Neural progenitor cell (in vitro differentiated cells): ENCODE measurements at regions not wholly inside any gene's neighbourhood (a gene's known extent, or its start where the extent isn't known, plus 50 kb on each side); places are given as distances from the start of the nearest gene placed in this dataset.

Experiments used
- DNase-seq: peaks from one replicate; pipeline ENCODE4 v3.0.0-alpha.2; 2016; ENCODE audit warnings: low spot score
- H2AFZ ChIP-seq: fragments of 200-600 bp; sonication (generic); replicated peaks from 2 replicates; pipeline ENCODE4 v1.6.1; 2016; ENCODE audit warnings: antibody characterized with exemption
- H3F3A ChIP-seq: fragments of 200-600 bp; sonication (generic); 2 replicates; pipeline ENCODE4 v1.6.1; 2016; ENCODE audit warnings: antibody characterized with exemption, low read depth
- H3K27ac ChIP-seq: fragments of 200-600 bp; sonication (generic); 2 replicates; pipeline ENCODE4 v1.5.1; 2016; ENCODE audit warnings: mild to moderate bottlenecking
- H3K27me3 ChIP-seq: fragments of 200-600 bp; sonication (generic); 2 replicates; pipeline ENCODE4 v1.6.1; 2016; ENCODE audit warnings: mild to moderate bottlenecking, moderate library complexity
- H3K36me3 ChIP-seq: fragments of 200-600 bp; sonication (generic); 2 replicates; pipeline ENCODE4 v1.5.1; 2016
- H3K4me1 ChIP-seq: fragments of 200-600 bp; sonication (generic); 2 replicates; pipeline ENCODE4 v1.6.1; 2016; ENCODE audit warnings: mixed run types
- H3K4me2 ChIP-seq: fragments of 200-600 bp; sonication (generic); 2 replicates; pipeline ENCODE4 v1.6.1; 2016
- H3K4me3 ChIP-seq: fragments of 200-600 bp; sonication (generic); 2 replicates; pipeline ENCODE4 v1.5.1; 2016
- H3K79me2 ChIP-seq: fragments of 200-600 bp; sonication (generic); 2 replicates; pipeline ENCODE4 v1.6.1; 2016; ENCODE audit warnings: low read depth
- H3K9ac ChIP-seq: fragments of 200-600 bp; sonication (generic); 2 replicates; pipeline ENCODE4 v1.6.1; 2016
- H3K9me3 ChIP-seq: fragments of 200-600 bp; sonication (generic); 2 replicates; pipeline ENCODE4 v1.5.1; 2016; ENCODE audit warnings: low read depth
- H4K20me1 ChIP-seq: fragments of 200-600 bp; sonication (generic); 2 replicates; pipeline ENCODE4 v1.6.1; 2016; ENCODE audit warnings: low read depth
- H3K27ac Mint-ChIP-seq: 3 replicates; pipeline ENCODE4 v1.8.0; 2021; ENCODE audit warnings: mixed read lengths
- H3K27me3 Mint-ChIP-seq: 2 replicates; pipeline ENCODE4 v1.8.0; 2022; ENCODE audit warnings: low read depth, mild to moderate bottlenecking, inconsistent platforms, moderate library complexity, mixed read lengths; ENCODE audit not compliant: insufficient read depth
- H3K36me3 Mint-ChIP-seq: 3 replicates; pipeline ENCODE4 v1.8.0; 2021; ENCODE audit warnings: mixed read lengths
- H3K4me1 Mint-ChIP-seq: 3 replicates; pipeline ENCODE4 v1.8.0; 2021; ENCODE audit warnings: mixed read lengths
- H3K4me3 Mint-ChIP-seq: 3 replicates; pipeline ENCODE4 v1.8.0; 2021; ENCODE audit warnings: mild to moderate bottlenecking, moderate library complexity, mixed read lengths
- H3K9me3 Mint-ChIP-seq: 3 replicates; pipeline ENCODE4 v1.8.0; 2020; ENCODE audit warnings: mixed read lengths
- CTCF ChIP-seq: fragments of 200-600 bp; sonication (generic); IDR thresholded peaks from 2 replicates; pipeline ENCODE4 v1.5.1; 2017; ENCODE audit warnings: antibody characterized with exemption, mild to moderate bottlenecking
- EZH2 ChIP-seq: fragments of 200-600 bp; sonication (generic); IDR thresholded peaks from 2 replicates; pipeline ENCODE4 v1.6.1; 2017; ENCODE audit warnings: antibody characterized with exemption, mild to moderate bottlenecking, moderate library complexity
- EZH2phosphoT487 ChIP-seq: fragments of 200-600 bp; sonication (generic); IDR thresholded peaks from 2 replicates; pipeline ENCODE4 v1.6.1; 2017; ENCODE audit warnings: antibody characterized with exemption

GRCh38 chr7:70937424-70937823 lies 194.5 kb upstream of the GALNT17 start:
- no peak overlapping the region for H3K27ac ChIP-seq
- Mint-ChIP-seq H3K27ac (no peak overlapping the region), H3K4me1 (no peaks in the 10 kb centered on the region), H3K9me3 (peaks cover 5% of the 10 kb centered on the region), H3K27me3 (peaks cover 2% of the 10 kb centered on the region), H3K4me3 (no peak overlapping the region), H3K36me3 (no peaks in the 10 kb centered on the region)
- H3K9me3 ChIP-seq, result no peaks in the 10 kb centered on the region
- DNase-seq, result no peak
- no peak overlapping the region for H3K9ac ChIP-seq
- no peaks in the 10 kb centered on the region for H3F3A ChIP-seq
- peaks cover 9% of the 10 kb centered on the region for H3K4me1 ChIP-seq
- no peak overlapping the region for H3K4me2 ChIP-seq
- H2AFZ ChIP-seq, result no peak overlapping the region
- H3K36me3 ChIP-seq, result no peaks in the 10 kb centered on the region
- H4K20me1 ChIP-seq, result no peaks in the 10 kb centered on the region
- TF ChIP-seq EZH2, result no peak
- TF ChIP-seq CTCF, result no peak
- TF ChIP-seq EZH2phosphoT487, result no peak
- no peaks in the 10 kb centered on the region for H3K79me2 ChIP-seq
- H3K4me3 ChIP-seq, result no peak overlapping the region
- no peaks in the 10 kb centered on the region for H3K27me3 ChIP-seq

- H3K4me3 ChIP-seq, result no peak overlapping the region
- no peaks in the 10 kb centered on the region for H3F3A ChIP-seq
- peaks cover 5% of the 10 kb centered on the region for H3K4me1 ChIP-seq
- no peak for TF ChIP-seq EZH2phosphoT487
- no peak for TF ChIP-seq CTCF
- no peak for TF ChIP-seq EZH2
- H3K4me2 ChIP-seq, result no peak overlapping the region
- no peak overlapping the region for H3K27ac ChIP-seq
- H3K9me3 ChIP-seq, result no peaks in the 10 kb centered on the region
- Mint-ChIP-seq H3K36me3 (no peaks in the 10 kb centered on the region), H3K9me3 (peaks cover 5% of the 10 kb centered on the region), H3K27me3 (peaks cover 2% of the 10 kb centered on the region), H3K4me3 (no peak overlapping the region), H3K4me1 (no peaks in the 10 kb centered on the region), H3K27ac (no peak overlapping the region)
- H3K27me3 ChIP-seq, result no peaks in the 10 kb centered on the region
- no peak for DNase-seq
- H3K36me3 ChIP-seq, result no peaks in the 10 kb centered on the region
- H3K9ac ChIP-seq, result no peak overlapping the region
- H2AFZ ChIP-seq, result no peak overlapping the region
- no peaks in the 10 kb centered on the region for H4K20me1 ChIP-seq
- no peaks in the 10 kb centered on the region for H3K79me2 ChIP-seq
Observed at GRCh38 chr7:70940597-70940996, 191.3 kb upstream of the GALNT17 start.

- Mint-ChIP-seq H3K27ac (no peak overlapping the region), H3K4me3 (no peak overlapping the region), H3K4me1 (no peaks in the 10 kb centered on the region), H3K27me3 (peaks cover 2% of the 10 kb centered on the region), H3K9me3 (peaks cover 2% of the 10 kb centered on the region), H3K36me3 (no peaks in the 10 kb centered on the region)
- Histone ChIP-seq H3K36me3 (no peaks in the 10 kb centered on the region), H3F3A (no peaks in the 10 kb centered on the region), H3K9me3 (no peaks in the 10 kb centered on the region), H3K9ac (no peak overlapping the region), H3K4me2 (no peak overlapping the region), H3K4me3 (no peak overlapping the region), H3K79me2 (no peaks in the 10 kb centered on the region), H4K20me1 (no peaks in the 10 kb centered on the region), H3K27ac (no peak overlapping the region), H2AFZ (no peak overlapping the region), H3K27me3 (no peaks in the 10 kb centered on the region), H3K4me1 (no peaks in the 10 kb centered on the region)
- DNase-seq, result no peak
- TF ChIP-seq EZH2phosphoT487 (no peak), CTCF (no peak), EZH2 (no peak)
Observed at GRCh38 chr7:70942791-70943190, 189.2 kb upstream of the GALNT17 start.

GRCh38 chr7:70944516-70944915 lies 187.4 kb upstream of the GALNT17 start:
- H3K36me3 ChIP-seq, result no peaks in the 10 kb centered on the region
- H2AFZ ChIP-seq, result no peak overlapping the region
- Mint-ChIP-seq H3K36me3 (no peaks in the 10 kb centered on the region), H3K9me3 (no peaks in the 10 kb centered on the region), H3K4me1 (no peaks in the 10 kb centered on the region), H3K4me3 (no peak overlapping the region), H3K27ac (no peak overlapping the region), H3K27me3 (peaks cover 2% of the 10 kb centered on the region)
- no peaks in the 10 kb centered on the region for H3K27me3 ChIP-seq
- no peaks in the 10 kb centered on the region for H3K9me3 ChIP-seq
- no peaks in the 10 kb centered on the region for H3K4me1 ChIP-seq
- no peaks in the 10 kb centered on the region for H4K20me1 ChIP-seq
- no peak overlapping the region for H3K27ac ChIP-seq
- no peaks in the 10 kb centered on the region for H3K79me2 ChIP-seq
- no peak overlapping the region for H3K4me3 ChIP-seq
- TF ChIP-seq EZH2phosphoT487, result no peak
- no peak for TF ChIP-seq EZH2
- TF ChIP-seq CTCF, result no peak
- H3F3A ChIP-seq, result no peaks in the 10 kb centered on the region
- H3K9ac ChIP-seq, result no peak overlapping the region
- no peak overlapping the region for H3K4me2 ChIP-seq
- DNase-seq, result no peak
